ENCODE measurements at regions not wholly inside any gene's neighbourhood (a gene's known extent, or its start where the extent isn't known, plus 50 kb on each side); places are given as distances from the start of the nearest gene placed in this dataset.

GRCh38 chr14:38882533-38882932 lies 220.5 kb downstream of the SEC23A start:
- TF ChIP-seq CTCF (IDR thresholded peaks at IDR 0.05; ENCODE audit: extremely low read depth, insufficient read depth, missing control alignments) = no peak
- no peak for DNase-seq (ENCODE audit: low spot score)
- in situ Hi-C loops (cut with MboI; ENCODE audit: low pct_unique_long_range_greater_than_20kb, low sequenced_read_pairs, unreplicated experiment) = no loop called here

GRCh38 chr14:38880643-38881524 lies 222.2 kb downstream of the SEC23A start:
- in situ Hi-C loops (cut with MboI; ENCODE audit: low pct_unique_long_range_greater_than_20kb, low sequenced_read_pairs, unreplicated experiment) = no loop called here
- no peak for TF ChIP-seq CTCF (IDR thresholded peaks at IDR 0.05; ENCODE audit: extremely low read depth, insufficient read depth, missing control alignments)
- DNase-seq (ENCODE audit: low spot score) = no peak

GRCh38 chr14:38877744-38878388 lies 225.2 kb downstream of the SEC23A start:
- DNase-seq (ENCODE audit: low spot score) = no peak
- no peak for TF ChIP-seq CTCF (IDR thresholded peaks at IDR 0.05; ENCODE audit: extremely low read depth, insufficient read depth, missing control alignments)
- in situ Hi-C loops (cut with MboI; ENCODE audit: low pct_unique_long_range_greater_than_20kb, low sequenced_read_pairs, unreplicated experiment) = no loop called here

GRCh38 chr14:38874721-38875120 lies 228.3 kb downstream of the SEC23A start:
- no peak for TF ChIP-seq CTCF (IDR thresholded peaks at IDR 0.05; ENCODE audit: extremely low read depth, insufficient read depth, missing control alignments)
- in situ Hi-C loops (cut with MboI; ENCODE audit: low pct_unique_long_range_greater_than_20kb, low sequenced_read_pairs, unreplicated experiment) = no loop called here
- DNase-seq (ENCODE audit: low spot score) = no peak

GRCh38 chr14:38873941-38874612 lies 229.0 kb downstream of the SEC23A start:
- in situ Hi-C loops (cut with MboI; ENCODE audit: low pct_unique_long_range_greater_than_20kb, low sequenced_read_pairs, unreplicated experiment) = no loop called here
- no peak for DNase-seq (ENCODE audit: low spot score)
- no peak for TF ChIP-seq CTCF (IDR thresholded peaks at IDR 0.05; ENCODE audit: extremely low read depth, insufficient read depth, missing control alignments)

- DNase-seq (ENCODE audit: low spot score) = no peak
- in situ Hi-C loops (cut with MboI; ENCODE audit: low pct_unique_long_range_greater_than_20kb, low sequenced_read_pairs, unreplicated experiment) = no loop called here
- TF ChIP-seq CTCF (IDR thresholded peaks at IDR 0.05; ENCODE audit: extremely low read depth, insufficient read depth, missing control alignments) = no peak
These were observed 232.7 kb downstream of the SEC23A start for GRCh38 chr14:38870296-38870836.
